Tibial nerve (tissue), 4 donors: ENCODE measurements at regions not wholly inside any gene's neighbourhood (a gene's known extent, or its start where the extent isn't known, plus 50 kb on each side); places are given as distances from the start of the nearest gene placed in this dataset.

Experiments used
- EP300 ChIP-seq, 2 donors: sonication (generic); formaldehyde crosslinking; IDR thresholded peaks; one replicate each; pipeline ENCODE4 v1.6.1; 2017; ENCODE audit warnings: antibody characterized with exemption in 2 of 2, mild to moderate bottlenecking in 1 of 2
- POLR2A ChIP-seq, 2 donors: fragments of 450-650 bp; IDR thresholded peaks; one replicate each; pipeline ENCODE4 v1.6.1; 2017; ENCODE audit warnings: antibody characterized with exemption in 2 of 2, mild to moderate bottlenecking in 2 of 2, moderate library complexity in 2 of 2
- TF ChIP-seq, protein P1 (sequence below), 5 experiments: fragments of 200-600 bp in 3 of 5; fragments of 450-650 bp in 2 of 5; sonication (generic) in 3 of 5; IDR thresholded peaks; one replicate each; pipeline ENCODE4 v1.5.1; 2016 to 2019; ENCODE audit warnings: antibody characterized with exemption in 5 of 5, mild to moderate bottlenecking in 3 of 5, moderate library complexity in 2 of 5

- TF ChIP-seq, protein P1, sequence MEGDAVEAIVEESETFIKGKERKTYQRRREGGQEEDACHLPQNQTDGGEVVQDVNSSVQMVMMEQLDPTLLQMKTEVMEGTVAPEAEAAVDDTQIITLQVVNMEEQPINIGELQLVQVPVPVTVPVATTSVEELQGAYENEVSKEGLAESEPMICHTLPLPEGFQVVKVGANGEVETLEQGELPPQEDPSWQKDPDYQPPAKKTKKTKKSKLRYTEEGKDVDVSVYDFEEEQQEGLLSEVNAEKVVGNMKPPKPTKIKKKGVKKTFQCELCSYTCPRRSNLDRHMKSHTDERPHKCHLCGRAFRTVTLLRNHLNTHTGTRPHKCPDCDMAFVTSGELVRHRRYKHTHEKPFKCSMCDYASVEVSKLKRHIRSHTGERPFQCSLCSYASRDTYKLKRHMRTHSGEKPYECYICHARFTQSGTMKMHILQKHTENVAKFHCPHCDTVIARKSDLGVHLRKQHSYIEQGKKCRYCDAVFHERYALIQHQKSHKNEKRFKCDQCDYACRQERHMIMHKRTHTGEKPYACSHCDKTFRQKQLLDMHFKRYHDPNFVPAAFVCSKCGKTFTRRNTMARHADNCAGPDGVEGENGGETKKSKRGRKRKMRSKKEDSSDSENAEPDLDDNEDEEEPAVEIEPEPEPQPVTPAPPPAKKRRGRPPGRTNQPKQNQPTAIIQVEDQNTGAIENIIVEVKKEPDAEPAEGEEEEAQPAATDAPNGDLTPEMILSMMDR (IDR thresholded peaks at IDR 0.05), result no peak
- TF ChIP-seq POLR2A (IDR thresholded peaks at IDR 0.05) (no peak), EP300 (IDR thresholded peaks at IDR 0.05) (no peak)
These were observed 463.9 kb upstream of the JAG1 start for GRCh38 chr20:11137688-11138087.
